GM18499 (cell line): ENCODE measurements at regions not wholly inside any gene's neighbourhood (a gene's known extent, or its start where the extent isn't known, plus 50 kb on each side); places are given as distances from the start of the nearest gene placed in this dataset.

ENCODE experiments used
- ATAC-seq: cut with Tn5 transposase; IDR thresholded peaks from one replicate; pipeline ENCODE4 v1.9.1; 2021; ENCODE audit warnings: moderate number of reproducible peaks; ENCODE audit not compliant: insufficient read depth, unreplicated experiment

DNA sequence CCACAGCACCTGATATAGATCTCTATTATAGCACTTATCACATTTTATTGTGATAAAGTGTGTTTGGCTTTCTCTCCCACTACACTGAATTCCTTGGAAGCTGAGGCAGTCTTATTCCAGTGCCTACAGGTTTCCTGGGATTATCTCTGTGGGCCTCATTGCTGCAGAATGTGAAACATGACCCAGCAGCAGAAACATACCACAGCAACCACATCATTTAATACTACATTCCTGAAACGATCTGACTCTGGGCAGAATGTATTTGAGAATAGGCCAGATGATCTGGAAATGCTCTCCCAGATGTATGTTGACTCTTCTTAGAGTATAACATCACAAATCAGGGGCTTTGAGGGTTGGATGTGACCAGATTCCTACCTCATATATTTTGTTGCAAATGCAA, 323.5 kb upstream of the TANK start:
- ATAC-seq: no peak

DNA sequence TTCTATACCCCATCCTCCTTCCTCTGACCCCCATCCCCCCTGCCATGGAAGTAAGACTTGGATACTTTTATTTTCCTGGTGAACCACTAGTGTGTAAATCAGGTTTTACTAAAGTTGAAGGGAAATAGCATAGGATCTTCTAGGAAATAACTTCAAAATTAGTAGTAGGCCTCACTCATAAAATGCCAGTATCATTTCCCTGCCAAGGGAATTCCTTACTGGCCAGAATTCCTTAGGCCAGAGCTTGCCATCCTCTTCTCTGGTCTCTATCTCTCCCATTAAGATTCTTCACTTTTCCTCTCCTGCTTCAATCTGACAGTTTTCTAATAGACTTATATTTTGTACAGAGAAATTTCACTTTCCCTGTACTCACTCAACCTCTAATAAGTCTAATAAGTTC, 322.8 kb upstream of the TANK start:
- no peak for ATAC-seq

DNA sequence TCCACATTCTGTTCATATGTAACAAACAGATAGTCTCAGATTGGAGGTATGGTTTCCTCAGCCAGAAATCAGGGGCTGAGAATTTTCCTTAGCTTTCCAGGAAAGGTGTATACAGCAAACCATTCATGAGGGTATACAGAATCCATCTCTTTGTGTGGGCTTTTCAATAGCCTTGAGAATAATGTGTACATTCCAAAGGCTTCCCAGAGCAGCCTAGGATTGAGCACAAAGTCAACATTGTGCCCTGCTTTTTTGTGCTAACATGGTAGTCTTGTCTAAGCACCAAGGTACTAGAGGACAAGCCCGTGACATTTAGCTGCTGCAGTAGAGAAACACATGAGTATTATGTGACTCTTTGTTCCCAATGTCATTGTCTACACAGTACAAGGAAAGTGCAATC, 322.1 kb upstream of the TANK start:
- no peak for ATAC-seq

DNA sequence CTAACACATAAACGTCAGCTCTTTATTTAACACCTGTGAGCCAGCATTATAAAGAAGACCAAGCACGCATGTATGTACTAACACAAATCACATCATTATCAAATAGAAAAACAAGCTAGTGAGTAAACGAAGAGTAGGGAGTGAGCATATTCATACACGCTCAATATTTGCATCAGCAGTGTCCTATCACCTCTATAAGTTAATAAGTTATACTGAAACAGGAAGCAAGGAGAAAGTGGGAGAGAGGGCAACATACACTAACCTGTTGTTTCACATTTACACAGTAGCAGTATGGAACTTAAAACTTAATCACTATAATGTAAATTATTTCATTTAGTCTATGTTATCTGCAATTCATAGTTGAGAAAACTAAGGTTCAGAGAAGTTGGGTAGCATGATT, 321.5 kb upstream of the TANK start:
- no peak for ATAC-seq

DNA sequence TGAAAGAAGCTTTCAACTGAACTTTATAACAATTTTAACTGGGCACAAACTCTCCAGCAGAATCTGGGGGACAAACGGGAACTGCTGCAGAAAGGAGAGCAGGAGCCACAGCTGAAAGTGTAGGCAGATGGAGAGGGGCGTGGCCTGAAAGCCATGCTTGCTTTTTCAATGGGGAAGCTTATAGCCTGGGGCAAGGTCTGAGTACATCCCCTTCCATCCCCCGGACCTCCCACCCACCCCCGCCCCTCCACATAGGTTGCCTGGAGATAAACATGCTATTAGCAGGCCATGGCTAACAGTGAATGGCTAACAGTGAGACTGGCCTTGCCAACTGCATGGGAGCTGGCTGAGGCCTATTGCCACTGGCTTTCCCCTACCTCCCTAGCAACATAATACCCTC, 317.9 kb upstream of the TANK start:
- ATAC-seq: no peak

DNA sequence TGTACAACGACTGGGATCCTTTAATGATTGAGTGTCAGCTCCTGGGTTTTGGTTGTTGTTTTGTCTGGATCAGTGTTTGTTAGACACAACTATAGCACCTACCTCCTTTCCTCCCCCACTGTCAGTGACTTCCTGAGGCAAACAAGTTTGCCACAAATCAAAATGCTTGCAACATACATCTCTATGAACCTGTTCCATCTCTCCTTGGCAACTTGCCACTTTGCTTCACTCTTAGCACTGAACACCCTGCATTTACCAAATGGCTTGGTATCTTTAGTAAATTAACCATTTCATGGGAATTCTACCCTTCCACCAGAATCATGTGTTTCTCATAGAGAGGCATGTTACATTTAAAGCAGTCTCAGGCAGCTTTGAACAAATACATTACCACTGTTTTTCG, 301.1 kb upstream of the TANK start:
- no peak for ATAC-seq

DNA sequence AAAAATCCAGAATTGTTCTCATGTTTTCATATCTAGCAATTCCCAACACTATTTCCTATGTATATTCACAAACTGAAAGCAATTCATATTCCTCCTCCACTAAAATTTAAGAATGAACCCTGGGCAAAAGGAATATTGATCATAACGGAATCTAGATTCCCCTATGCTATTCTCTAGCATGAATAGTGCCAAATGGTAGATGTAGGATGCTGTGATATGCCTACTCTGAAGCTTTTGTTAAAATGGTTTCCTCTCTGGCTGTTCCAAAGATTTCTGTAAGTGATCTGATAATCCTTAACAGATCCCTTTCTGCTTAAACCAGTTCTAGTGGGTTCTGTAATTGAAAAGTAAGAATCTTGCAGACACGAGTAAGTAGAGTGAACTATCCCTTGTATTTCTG, 298.0 kb upstream of the TANK start:
- no peak for ATAC-seq

DNA sequence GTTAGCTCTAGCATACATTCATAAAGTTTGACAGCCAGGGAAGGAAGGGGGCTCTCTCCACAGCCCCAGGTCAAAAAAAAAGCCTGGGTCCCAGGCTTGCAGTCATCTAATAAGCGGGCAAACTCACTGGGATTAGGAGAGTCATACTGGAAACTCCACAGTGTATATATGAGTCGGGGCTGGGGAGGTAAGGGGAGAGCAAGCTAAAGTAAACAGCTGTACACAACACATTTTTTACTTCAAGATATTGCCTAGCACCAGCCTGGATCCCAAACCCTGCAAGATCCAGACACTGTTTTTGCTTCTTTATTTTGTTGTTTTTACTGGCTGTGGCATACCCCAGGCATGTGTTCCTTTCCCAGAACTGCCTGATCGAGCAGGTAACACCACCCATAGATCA, 291.3 kb upstream of the TANK start:
- ATAC-seq: no peak

DNA sequence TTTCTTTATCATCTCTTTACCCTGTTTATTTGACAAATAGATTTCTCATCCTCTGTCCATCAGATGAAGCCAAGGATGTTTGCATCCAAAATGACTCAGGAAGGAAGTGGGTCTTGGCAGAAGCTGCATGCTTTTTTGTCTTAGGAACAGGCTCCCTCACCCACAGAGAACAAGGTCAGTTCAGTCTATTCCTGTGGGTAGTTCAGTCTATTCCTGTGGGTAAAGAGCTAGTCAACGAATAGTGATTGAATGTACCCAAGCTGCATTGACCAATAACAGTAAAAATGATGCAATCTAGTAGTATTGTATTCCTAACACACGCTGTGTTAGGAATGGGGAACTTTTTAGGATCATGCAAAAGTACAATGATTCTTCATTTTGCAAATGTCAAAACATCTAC, 290.8 kb upstream of the TANK start:
- ATAC-seq: no peak

DNA sequence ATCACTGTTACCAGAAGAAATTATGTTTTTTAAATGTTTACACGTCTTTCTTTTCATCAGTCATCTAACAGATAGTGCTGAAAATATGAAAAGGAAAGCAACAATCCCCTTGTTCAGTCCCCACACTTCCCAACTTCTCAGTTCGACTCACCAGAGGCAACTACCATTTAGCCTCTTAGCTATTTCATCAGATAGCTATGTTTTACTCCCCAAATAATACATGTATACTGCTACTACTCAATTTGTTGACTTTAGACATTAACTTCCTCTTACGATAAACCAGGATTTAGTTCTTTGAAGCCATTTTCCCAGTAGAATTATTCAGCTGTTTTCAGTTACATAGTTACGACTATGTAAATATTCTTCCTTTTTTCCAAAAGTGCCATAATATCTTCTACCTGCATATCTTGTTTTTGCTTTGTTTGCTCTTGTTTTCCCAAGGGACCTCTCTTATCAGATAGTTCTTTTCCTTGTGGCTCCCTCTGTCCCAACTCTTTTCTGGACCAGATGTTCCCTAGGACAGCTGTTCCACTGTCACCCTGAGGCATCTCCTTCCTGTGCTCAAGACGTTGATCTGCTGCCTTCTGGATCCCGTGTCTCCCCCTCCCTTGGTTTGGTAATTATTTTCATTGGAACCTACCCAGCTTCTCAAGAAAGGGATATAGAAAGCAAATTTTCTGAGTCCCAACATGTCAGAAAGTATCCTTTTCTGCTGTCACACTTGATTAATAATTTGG, 289.3 kb upstream of the TANK start:
- no peak for ATAC-seq

DNA sequence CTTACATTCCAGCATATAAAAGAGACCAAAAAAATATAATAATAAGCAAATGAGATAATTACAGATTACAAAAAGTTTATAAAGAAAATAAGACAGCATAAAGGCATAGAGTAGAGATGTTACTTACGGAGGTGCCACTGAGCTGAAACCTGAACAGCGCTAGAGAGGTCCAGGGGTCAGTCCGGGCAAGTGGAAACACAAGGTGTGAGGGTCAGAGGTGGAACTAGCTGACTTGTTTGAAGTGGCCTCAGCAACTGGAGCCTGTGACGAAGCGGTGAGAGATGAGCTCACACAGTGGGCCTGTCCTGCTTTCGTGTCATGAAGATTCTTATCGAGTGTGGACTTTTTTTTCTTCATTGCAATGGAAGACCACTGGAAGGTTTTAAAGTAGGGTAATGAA, 288.3 kb upstream of the TANK start:
- ATAC-seq: no peak

DNA sequence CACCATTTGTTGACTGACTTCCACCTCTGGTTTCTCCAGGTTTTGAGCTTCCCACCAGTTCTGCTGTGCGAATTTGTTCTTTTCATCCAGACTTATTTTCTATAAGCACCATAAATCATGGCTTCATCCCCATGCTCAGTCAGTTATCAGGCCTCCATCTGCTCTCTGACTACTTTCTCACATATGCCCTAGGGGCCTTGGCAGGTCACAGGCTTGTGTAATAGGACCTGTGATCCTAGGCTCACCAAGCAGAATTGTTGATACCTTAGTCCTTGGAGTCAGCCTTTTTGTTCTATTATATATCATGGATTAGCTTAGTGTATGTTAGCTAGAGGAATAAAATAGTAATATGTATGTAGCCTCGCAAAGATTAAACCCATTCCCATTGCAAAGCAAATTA, 284.2 kb upstream of the TANK start:
- ATAC-seq: no peak

DNA sequence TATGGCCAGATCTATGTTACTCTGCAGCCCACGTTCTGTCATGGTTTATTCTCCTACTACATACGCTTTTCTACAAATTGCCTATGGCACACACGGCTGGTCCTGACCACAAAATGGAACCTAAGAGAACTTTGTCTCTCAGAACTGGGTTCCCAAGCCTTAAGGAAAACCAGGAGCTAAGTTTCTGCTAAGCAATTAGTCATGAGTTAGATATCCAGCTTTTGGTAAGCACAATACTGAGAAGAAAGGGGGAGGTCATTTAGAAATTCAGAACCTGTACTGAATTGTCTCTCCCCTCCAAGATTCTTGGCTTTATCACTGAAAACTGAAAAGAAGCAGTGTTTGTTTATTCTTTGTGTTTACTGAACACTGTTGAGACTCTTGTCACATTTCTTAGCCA, 283.5 kb upstream of the TANK start:
- ATAC-seq: no peak

DNA sequence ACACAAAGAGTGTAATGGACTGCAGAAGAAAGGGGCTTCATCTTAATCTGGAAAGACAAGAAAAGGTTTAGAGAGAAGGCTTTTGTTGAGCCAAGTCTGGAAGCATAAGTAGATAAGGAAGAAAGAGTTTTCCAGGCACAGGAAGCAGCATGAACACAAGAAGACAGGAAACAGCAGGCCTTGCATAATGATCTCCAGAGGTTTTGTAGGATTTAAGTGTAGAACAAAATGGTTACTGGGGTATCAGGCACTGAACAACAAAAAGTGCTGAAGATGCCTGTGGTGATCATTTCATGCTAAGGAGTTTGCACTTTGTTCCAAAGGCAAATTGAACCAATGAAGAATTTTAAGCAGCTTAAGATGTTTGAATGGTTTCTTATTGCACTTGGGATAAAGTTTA, 281.6 kb upstream of the TANK start:
- no peak for ATAC-seq

DNA sequence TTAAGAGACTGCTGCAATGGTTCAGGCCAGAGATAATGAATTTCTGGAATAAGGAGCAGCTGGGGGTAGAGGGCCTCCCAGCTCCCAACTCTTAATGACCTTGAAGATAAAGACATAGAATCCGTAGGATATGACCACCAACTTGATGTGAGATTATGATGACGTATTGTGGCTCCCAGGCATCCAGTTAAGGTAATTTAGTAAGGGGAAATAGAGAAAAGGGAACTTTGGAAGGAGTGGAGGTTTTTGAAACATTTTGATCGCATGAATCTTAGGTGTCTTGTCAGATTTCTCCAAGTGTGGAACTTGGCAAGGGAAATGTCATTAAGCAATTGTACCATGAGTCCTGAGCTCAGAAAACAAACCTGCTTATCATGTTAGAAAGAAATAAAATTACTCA, 277.3 kb upstream of the TANK start:
- ATAC-seq: no peak

DNA sequence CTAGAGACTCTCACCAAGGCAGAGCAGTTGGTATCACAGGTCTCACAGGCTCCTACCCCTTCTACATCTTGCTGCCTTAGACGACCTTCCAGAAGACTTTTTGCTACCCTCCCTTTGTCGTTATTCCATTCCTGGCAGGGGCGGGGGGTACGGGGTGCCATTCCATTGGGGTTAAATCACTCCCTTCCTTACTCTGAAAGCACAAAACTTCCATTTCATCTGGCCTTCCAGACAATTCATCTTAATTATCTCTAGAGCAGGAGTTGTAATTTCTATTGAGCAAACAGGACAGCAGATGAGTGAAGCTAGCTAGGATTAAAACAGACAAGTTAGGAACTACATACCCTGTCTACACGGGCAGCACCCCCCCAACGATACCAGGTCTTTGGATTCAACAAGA, 276.2 kb upstream of the TANK start:
- ATAC-seq: no peak

DNA sequence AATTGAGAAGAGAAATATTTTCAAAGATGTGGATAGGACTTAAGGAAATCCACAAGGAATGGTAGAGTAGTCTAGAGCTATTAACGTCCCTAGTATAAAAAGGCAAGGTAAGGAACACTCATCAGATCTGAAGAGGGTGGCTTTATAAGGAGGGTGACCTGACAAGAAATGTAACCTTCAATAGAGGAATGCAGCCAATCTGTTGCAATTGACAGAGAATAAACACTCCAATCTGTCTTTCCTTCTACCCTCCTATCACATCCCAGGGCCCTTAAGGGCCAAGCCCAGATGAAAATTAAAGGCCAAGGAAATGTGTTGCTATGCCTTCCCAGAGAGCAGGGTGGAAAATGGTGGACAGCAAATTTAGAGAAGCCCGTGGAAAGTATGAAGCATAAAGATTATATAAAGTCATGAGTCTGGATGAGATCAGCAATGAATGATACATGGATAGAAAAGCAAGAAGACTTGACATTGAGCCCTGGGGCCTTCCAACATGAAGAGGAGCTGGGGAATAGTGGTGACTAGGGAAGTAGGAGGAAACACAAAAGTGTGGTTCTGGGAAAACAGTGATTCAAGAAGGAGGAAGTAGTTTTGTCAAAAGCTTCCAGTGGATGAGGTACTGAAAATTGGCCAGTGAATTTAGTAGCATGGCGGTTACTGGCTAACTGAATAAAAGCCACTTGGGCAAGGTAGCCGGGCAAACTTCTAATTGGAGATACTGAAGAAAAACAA, 270.6 kb upstream of the TANK start:
- no peak for ATAC-seq

DNA sequence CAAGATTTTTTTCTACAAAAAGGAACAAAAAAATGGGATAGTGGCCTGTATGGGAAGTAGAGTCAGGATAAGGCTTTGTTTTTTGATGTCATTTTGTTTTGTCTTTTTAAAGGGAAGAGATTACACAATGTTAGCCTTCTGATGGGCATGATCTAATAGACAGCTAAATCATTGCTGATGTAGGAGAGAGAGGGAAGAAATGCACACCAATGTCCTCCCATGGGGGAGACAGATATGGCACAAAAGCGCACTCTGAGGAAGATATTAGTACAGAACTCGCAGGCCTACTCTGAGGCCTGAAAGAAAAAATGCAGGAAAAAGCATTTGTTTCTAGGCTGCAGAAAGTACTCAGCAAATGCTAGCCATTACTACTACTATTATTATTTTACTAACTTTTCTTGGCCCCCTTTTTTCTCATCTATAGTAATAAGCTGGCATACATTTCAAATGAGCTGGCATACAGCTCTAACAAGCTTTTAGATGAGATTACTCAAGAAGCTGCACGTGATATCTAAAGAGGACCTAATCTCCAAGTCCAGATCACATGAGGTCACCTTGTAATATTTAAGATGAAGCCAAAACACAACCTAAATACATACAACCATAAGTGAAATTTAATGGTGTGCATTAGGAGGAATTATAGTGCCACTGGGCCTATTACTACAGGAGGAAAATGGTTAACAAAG, 269.4 kb upstream of the TANK start:
- no peak for ATAC-seq

DNA sequence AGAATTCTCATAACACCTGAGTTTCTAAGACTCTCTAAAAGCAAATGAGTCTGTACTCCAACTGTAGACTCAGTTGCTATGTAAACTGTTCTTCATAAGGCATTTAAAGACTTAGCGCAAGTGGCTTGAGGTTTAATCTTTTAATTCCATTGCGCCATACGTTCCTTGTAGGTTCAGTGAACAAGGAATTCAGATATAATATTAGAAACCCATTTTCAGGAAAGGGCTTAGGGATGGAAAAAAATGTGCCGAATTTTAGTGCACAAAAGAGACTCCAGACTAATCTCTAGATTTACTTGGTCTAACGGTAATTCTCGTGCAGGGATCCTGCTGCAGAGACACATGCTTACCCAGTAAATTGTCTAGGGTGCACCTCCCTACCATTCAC, 268.9 kb upstream of the TANK start:
- no peak for ATAC-seq

DNA sequence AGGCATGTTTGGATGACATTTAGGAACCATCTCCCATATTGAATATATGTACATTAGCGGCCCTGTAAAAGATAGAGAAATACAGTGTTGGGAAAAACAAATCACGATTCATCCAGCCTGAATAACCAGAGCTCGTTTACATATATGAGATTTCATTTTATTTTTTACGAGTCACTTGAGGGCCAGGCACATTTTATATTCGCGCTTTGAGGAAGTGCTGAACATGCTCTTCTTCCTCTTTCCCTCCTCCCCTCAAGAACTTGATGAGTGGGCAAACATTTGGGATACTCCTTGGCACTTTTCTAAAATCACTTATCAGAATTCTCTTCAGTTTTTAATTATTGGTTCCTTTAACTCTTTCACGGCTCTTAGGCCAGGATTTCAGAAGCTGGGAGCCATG, 268.0 kb upstream of the TANK start:
- no peak for ATAC-seq

DNA sequence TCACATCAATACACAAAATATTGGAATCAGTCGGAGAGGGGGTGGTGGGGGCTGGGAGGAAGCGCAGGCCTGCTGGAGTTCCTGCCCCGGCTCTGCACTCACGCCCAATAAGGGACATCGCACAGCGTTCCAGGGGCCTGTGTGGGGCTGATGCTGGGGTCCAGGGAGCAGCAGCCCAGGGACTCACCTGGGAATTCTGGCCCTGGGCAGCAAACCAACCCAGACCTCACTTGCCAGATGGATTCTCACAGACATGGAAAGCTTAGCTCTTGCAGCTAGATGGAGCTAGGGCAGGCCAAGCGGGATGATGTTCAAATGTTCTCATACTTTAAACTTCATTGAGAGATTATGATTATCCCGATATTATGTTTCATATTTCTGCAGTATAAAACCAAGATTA, 266.6 kb upstream of the TANK start:
- ATAC-seq: no peak
